ENCODE measurements at regions not wholly inside any gene's neighbourhood (a gene's known extent, or its start where the extent isn't known, plus 50 kb on each side); places are given as distances from the start of the nearest gene placed in this dataset.

- in situ Hi-C loops (cut with MboI; ENCODE audit: low pct_unique_long_range_greater_than_20kb, low sequenced_read_pairs, unreplicated experiment), result no loop called here
- TF ChIP-seq CTCF (IDR thresholded peaks at IDR 0.05; ENCODE audit: extremely low read depth, insufficient read depth, missing control alignments), result no peak
- no peak for DNase-seq (ENCODE audit: low spot score)
These were observed 54.9 kb upstream of the DIO3 start for GRCh38 chr14:101506211-101506925.

GRCh38 chr14:101506926-101507835, 54.1 kb upstream of the DIO3 start:
- no peak for TF ChIP-seq CTCF (IDR thresholded peaks at IDR 0.05; ENCODE audit: extremely low read depth, insufficient read depth, missing control alignments)
- in situ Hi-C loops (cut with MboI; ENCODE audit: low pct_unique_long_range_greater_than_20kb, low sequenced_read_pairs, unreplicated experiment), result no loop called here
- no peak for DNase-seq (ENCODE audit: low spot score)

- in situ Hi-C loops (cut with MboI; ENCODE audit: low pct_unique_long_range_greater_than_20kb, low sequenced_read_pairs, unreplicated experiment), result no loop called here
- TF ChIP-seq CTCF (IDR thresholded peaks at IDR 0.05; ENCODE audit: extremely low read depth, insufficient read depth, missing control alignments), result no peak
- no peak for DNase-seq (ENCODE audit: low spot score)
These were observed 53.5 kb upstream of the DIO3 start for GRCh38 chr14:101507836-101508150.

GRCh38 chr14:101508196-101508947, 52.9 kb upstream of the DIO3 start:
- DNase-seq (ENCODE audit: low spot score), result no peak
- in situ Hi-C loops (cut with MboI; ENCODE audit: low pct_unique_long_range_greater_than_20kb, low sequenced_read_pairs, unreplicated experiment), result no loop called here
- no peak for TF ChIP-seq CTCF (IDR thresholded peaks at IDR 0.05; ENCODE audit: extremely low read depth, insufficient read depth, missing control alignments)

GRCh38 chr14:101508948-101509729, 52.2 kb upstream of the DIO3 start:
- in situ Hi-C loops (cut with MboI; ENCODE audit: low pct_unique_long_range_greater_than_20kb, low sequenced_read_pairs, unreplicated experiment), result no loop called here
- DNase-seq (ENCODE audit: low spot score), result no peak
- no peak for TF ChIP-seq CTCF (IDR thresholded peaks at IDR 0.05; ENCODE audit: extremely low read depth, insufficient read depth, missing control alignments)
